ENCODE measurements at regions not wholly inside any gene's neighbourhood (a gene's known extent, or its start where the extent isn't known, plus 50 kb on each side); places are given as distances from the start of the nearest gene placed in this dataset.

DNA sequence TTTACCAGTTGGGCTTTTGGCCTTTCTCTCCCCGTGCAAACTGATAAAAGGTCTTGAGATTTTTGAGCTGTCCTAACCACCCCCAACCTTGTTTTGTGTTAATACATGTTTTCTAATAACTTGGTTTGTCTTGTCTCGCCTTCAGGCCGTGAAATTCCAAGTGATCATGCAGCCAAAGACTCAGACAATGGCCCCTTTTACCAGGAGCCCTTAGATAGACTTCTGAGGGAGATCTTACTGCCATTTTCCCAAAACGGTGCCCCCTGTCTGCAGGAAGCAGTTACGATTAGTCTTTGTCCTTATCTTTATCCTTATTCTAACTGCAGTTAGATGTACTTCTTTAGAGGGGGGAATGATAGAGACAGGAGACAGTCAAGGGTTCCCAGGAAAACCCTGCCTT, 245.3 kb upstream of the HDX start:
- Histone ChIP-seq H3K4me1 (ENCODE audit: insufficient read depth, low read length, poor library complexity, severe bottlenecking) (no peaks in the 10 kb centered on the region), H3K9me3 (ENCODE audit: low read depth, low read length, poor library complexity, severe bottlenecking) (no peaks in the 10 kb centered on the region), H3K27me3 (replicated peaks; ENCODE audit: insufficient read depth, low read depth, low read length, poor library complexity) (no peaks in the 10 kb centered on the region), H3K27ac (ENCODE audit: low read depth, low read length, poor library complexity, severe bottlenecking) (no peak overlapping the region), H3K36me3 (ENCODE audit: insufficient read depth, low read length, poor library complexity, severe bottlenecking) (no peaks in the 10 kb centered on the region), H3K4me3 (ENCODE audit: low read depth, low read length, poor library complexity, severe bottlenecking) (no peak overlapping the region)
- ChIA-PET POLR2A (ENCODE audit: low non-redundant PET) (no interaction called here), CTCF (no interaction called here)
- TF ChIP-seq EZH2 (IDR thresholded peaks at IDR 0.05; ENCODE audit: borderline replicate concordance, low read depth, low read length, poor library complexity, severe bottlenecking), result no peak
- TF ChIP-seq, protein P1, sequence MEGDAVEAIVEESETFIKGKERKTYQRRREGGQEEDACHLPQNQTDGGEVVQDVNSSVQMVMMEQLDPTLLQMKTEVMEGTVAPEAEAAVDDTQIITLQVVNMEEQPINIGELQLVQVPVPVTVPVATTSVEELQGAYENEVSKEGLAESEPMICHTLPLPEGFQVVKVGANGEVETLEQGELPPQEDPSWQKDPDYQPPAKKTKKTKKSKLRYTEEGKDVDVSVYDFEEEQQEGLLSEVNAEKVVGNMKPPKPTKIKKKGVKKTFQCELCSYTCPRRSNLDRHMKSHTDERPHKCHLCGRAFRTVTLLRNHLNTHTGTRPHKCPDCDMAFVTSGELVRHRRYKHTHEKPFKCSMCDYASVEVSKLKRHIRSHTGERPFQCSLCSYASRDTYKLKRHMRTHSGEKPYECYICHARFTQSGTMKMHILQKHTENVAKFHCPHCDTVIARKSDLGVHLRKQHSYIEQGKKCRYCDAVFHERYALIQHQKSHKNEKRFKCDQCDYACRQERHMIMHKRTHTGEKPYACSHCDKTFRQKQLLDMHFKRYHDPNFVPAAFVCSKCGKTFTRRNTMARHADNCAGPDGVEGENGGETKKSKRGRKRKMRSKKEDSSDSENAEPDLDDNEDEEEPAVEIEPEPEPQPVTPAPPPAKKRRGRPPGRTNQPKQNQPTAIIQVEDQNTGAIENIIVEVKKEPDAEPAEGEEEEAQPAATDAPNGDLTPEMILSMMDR (conservative IDR thresholded peaks at IDR 0.05; ENCODE audit: low read depth, low read length), result no peak
- DNase-seq (ENCODE audit: low spot score), result no peak
- intact Hi-C loops (cut with micrococcal nuclease; ENCODE audit: unreplicated experiment), result no loop called here
- no TSS peak for BruUV-seq (replicated peaks)

DNA sequence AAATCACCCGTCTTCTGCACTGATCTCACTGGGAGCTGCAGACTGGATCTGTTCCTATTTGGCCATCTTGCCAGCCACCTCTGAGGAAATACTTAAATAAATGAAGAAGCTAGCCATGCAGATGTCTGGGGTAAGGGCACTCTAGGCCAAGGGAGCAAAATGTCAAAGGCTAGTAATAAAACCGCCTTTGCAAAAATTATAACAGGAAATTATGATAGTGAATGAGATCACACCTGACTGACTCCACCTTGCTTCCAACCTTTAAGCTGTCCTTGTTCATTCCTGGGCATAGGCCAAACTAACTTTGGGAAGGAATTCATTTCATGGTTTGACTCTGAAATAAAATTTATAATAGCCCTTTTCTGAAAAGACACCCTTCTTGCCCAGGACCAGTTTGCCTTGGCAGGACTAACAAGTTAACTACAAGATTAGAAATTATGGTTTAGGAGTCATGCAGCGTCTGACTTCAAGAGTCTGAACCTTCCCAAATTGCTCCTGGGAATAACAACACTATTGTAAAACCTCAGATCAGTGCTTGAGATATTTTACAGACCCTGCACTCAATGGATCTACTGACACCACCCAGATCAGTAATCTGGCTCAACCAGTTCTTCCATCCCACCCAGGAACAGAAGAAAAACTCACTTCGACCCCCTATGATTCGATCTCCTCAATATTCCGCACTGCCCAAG, 246.9 kb upstream of the HDX start:
- Histone ChIP-seq H3K36me3 (ENCODE audit: insufficient read depth, low read length, poor library complexity, severe bottlenecking) (no peaks in the 10 kb centered on the region), H3K27me3 (replicated peaks; ENCODE audit: insufficient read depth, low read depth, low read length, poor library complexity) (no peaks in the 10 kb centered on the region), H3K27ac (ENCODE audit: low read depth, low read length, poor library complexity, severe bottlenecking) (no peak overlapping the region), H3K4me3 (ENCODE audit: low read depth, low read length, poor library complexity, severe bottlenecking) (no peak overlapping the region), H3K4me1 (ENCODE audit: insufficient read depth, low read length, poor library complexity, severe bottlenecking) (no peaks in the 10 kb centered on the region), H3K9me3 (ENCODE audit: low read depth, low read length, poor library complexity, severe bottlenecking) (no peaks in the 10 kb centered on the region)
- no peak for TF ChIP-seq EZH2 (IDR thresholded peaks at IDR 0.05; ENCODE audit: borderline replicate concordance, low read depth, low read length, poor library complexity, severe bottlenecking)
- TF ChIP-seq, protein P1 (conservative IDR thresholded peaks at IDR 0.05; ENCODE audit: low read depth, low read length), result no peak
- DNase-seq (ENCODE audit: low spot score), result no peak
- CTCF ChIA-PET, result no interaction called here
- POLR2A ChIA-PET (ENCODE audit: low non-redundant PET), result no interaction called here
- intact Hi-C loops (cut with micrococcal nuclease; ENCODE audit: unreplicated experiment), result no loop called here
- BruUV-seq (replicated peaks), result no TSS peak

DNA sequence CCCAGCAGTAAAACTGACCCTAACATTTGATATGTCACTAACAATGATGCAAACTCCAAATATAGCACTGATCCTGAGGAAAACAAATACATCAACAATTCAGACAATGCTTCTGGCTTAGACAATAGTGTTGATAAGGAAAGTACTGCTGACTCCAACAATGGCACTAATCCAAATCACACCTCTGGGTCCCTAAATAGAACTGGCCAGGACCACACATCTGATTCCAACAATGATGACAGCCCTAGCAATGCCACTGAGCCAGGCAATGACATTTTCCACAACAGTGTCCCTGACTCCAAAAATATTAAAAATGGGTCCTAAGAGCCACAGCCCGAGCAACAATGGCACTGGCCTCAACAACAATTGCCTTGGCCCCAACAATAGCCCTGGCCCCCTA, 243.1 kb upstream of the APOOL start:
- no peaks in the 10 kb centered on the region for H3K36me3 ChIP-seq (ENCODE audit: insufficient read depth, low read length, poor library complexity, severe bottlenecking)
- ChIA-PET POLR2A (ENCODE audit: low non-redundant PET) (no interaction called here), CTCF (no interaction called here)
- BruUV-seq (replicated peaks), result no TSS peak
- H3K27me3 ChIP-seq (replicated peaks; ENCODE audit: insufficient read depth, low read depth, low read length, poor library complexity), result no peaks in the 10 kb centered on the region
- TF ChIP-seq, protein P1 (conservative IDR thresholded peaks at IDR 0.05; ENCODE audit: low read depth, low read length), result no peak
- TF ChIP-seq EZH2 (IDR thresholded peaks at IDR 0.05; ENCODE audit: borderline replicate concordance, low read depth, low read length, poor library complexity, severe bottlenecking), result no peak
- H3K9me3 ChIP-seq (ENCODE audit: low read depth, low read length, poor library complexity, severe bottlenecking), result no peaks in the 10 kb centered on the region
- no peak for DNase-seq (ENCODE audit: low spot score)
- no peaks in the 10 kb centered on the region for H3K4me1 ChIP-seq (ENCODE audit: insufficient read depth, low read length, poor library complexity, severe bottlenecking)
- no peak overlapping the region for H3K4me3 ChIP-seq (ENCODE audit: low read depth, low read length, poor library complexity, severe bottlenecking)
- H3K27ac ChIP-seq (ENCODE audit: low read depth, low read length, poor library complexity, severe bottlenecking), result no peak overlapping the region
- intact Hi-C loops (cut with micrococcal nuclease; ENCODE audit: unreplicated experiment), result no loop called here
